Smooth muscle cell (in vitro differentiated cells): ENCODE measurements at regions not wholly inside any gene's neighbourhood (a gene's known extent, or its start where the extent isn't known, plus 50 kb on each side); places are given as distances from the start of the nearest gene placed in this dataset.

Source experiments
- DNase-seq: peaks from one replicate; lab custom pipeline; 2025; ENCODE audit not compliant: unreplicated experiment; lab: John Stamatoyannopoulos, UW
- H2AFZ ChIP-seq: fragments of 200-600 bp; sonication (generic); 2 replicates; pipeline ENCODE4 v1.6.0; 2016; ENCODE audit warnings: antibody characterized with exemption, low read depth, mild to moderate bottlenecking
- H3F3A ChIP-seq: fragments of 200-600 bp; sonication (generic); 2 replicates; pipeline ENCODE4 v1.6.0; 2017; ENCODE audit warnings: antibody characterized with exemption, low read depth
- H3K27ac ChIP-seq: fragments of 200-600 bp; sonication (generic); 2 replicates; pipeline ENCODE4 v1.5.1; 2016; ENCODE audit warnings: low read depth, mild to moderate bottlenecking
- H3K27me3 ChIP-seq: fragments of 200-600 bp; sonication (generic); 2 replicates; pipeline ENCODE4 v1.6.1; 2016; ENCODE audit warnings: low read depth, mild to moderate bottlenecking
- H3K36me3 ChIP-seq: fragments of 200-600 bp; sonication (generic); 2 replicates; pipeline ENCODE4 v1.5.1; 2016; ENCODE audit warnings: low read depth
- H3K4me1 ChIP-seq: fragments of 200-600 bp; sonication (generic); 2 replicates; pipeline ENCODE4 v1.5.1; 2016; ENCODE audit warnings: low read depth
- H3K4me2 ChIP-seq: fragments of 200-600 bp; sonication (generic); 2 replicates; pipeline ENCODE4 v1.6.0; 2016; ENCODE audit warnings: mild to moderate bottlenecking
- H3K4me3 ChIP-seq: fragments of 200-600 bp; sonication (generic); 2 replicates; pipeline ENCODE4 v1.5.1; 2016; ENCODE audit warnings: mild to moderate bottlenecking
- H3K79me2 ChIP-seq: fragments of 200-600 bp; sonication (generic); 2 replicates; pipeline ENCODE4 v1.6.0; 2016; ENCODE audit warnings: low read depth, mild to moderate bottlenecking
- H3K9ac ChIP-seq: fragments of 200-600 bp; sonication (generic); 2 replicates; pipeline ENCODE4 v1.6.0; 2016; ENCODE audit warnings: low read depth
- H3K9me3 ChIP-seq: fragments of 200-600 bp; sonication (generic); replicated peaks from 2 replicates; pipeline ENCODE4 v1.5.1; 2016; ENCODE audit warnings: low read depth
- H4K20me1 ChIP-seq: fragments of 200-600 bp; sonication (generic); 2 replicates; pipeline ENCODE4 v1.6.0; 2016; ENCODE audit warnings: low read depth
- CTCF ChIP-seq: fragments of 200-600 bp; sonication (generic); IDR thresholded peaks from 2 replicates; pipeline ENCODE4 v1.5.1; 2017; ENCODE audit warnings: borderline replicate concordance, mild to moderate bottlenecking, antibody characterized with exemption; ENCODE audit not compliant: insufficient read depth, poor library complexity, severe bottlenecking
- WGBS: methylation state at CpG from one replicate; pipeline ENCODE4 v1.1.7; 2016; ENCODE audit warnings: low lambda C conversion rate; 5-methylcytosine and 5-hydroxymethylcytosine counted together

DNA sequence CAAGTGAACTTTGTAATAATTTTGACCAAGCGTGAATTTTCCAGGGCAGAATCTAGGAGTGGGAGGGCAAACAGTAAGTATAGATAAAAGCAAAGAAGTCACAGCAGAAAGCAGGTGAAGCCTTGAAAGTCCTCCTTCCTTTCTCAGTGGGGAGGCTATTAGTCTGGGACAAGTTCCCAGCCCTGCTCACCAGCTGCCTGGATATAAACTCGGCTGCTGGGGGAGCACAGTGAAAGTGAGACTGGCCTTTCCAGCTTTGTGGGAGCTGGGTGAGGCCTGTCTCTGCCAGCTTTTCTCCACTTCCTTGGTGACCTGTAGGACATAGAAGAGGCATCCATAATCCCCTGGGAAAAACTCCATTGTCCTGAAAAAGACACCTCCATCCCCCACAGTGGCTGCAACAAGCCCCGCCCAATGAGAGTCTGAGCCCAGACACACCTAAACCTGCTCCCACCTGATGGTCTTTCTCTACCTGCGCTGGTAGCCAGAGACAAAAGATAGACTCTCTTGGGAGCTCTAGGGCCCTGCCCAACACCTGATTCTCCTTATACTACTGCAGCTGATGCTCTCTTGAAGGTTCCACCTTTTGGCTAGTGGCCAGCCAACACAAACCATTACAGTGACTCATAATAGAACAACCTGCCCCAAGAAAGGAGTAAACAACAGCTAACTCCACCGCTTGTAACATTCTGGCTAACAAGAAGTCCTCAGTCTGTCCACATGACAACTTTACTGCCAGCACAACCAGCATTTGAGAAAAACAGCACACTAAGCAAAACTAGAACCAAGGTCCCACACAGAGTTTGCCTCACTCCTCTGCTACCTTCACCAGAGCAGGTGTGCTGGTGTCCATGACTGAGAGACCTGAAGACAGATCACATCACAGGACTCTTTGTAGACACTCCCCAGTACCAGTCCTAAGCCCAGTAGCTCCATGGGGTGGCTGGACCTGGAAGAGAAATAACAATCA is 252.2 kb upstream of the SLITRK6 start:
- DNase-seq = no peak
- no peak overlapping the region for H3K4me2 ChIP-seq
- no peaks in the 10 kb centered on the region for H3K79me2 ChIP-seq
- 88% methylated on average over 5 of the region's 5 CpGs for WGBS
- no peak overlapping the region for H3K9ac ChIP-seq
- no peak overlapping the region for H3K4me3 ChIP-seq
- no peak for TF ChIP-seq CTCF
- H2AFZ ChIP-seq = no peak overlapping the region
- no peaks in the 10 kb centered on the region for H3F3A ChIP-seq
- H3K9me3 ChIP-seq = no peaks in the 10 kb centered on the region
- no peaks in the 10 kb centered on the region for H3K36me3 ChIP-seq
- no peaks in the 10 kb centered on the region for H3K27me3 ChIP-seq
- no peaks in the 10 kb centered on the region for H4K20me1 ChIP-seq
- no peak overlapping the region for H3K27ac ChIP-seq
- no peaks in the 10 kb centered on the region for H3K4me1 ChIP-seq

- Histone ChIP-seq H3K27me3 (no peaks in the 10 kb centered on the region), H4K20me1 (no peaks in the 10 kb centered on the region), H3K27ac (no peak overlapping the region), H3K9ac (no peak overlapping the region), H3F3A (no peaks in the 10 kb centered on the region), H3K36me3 (no peaks in the 10 kb centered on the region), H3K4me1 (no peaks in the 10 kb centered on the region), H3K4me2 (no peak overlapping the region), H3K79me2 (no peaks in the 10 kb centered on the region), H3K4me3 (no peak overlapping the region), H2AFZ (no peak overlapping the region), H3K9me3 (no peaks in the 10 kb centered on the region)
- TF ChIP-seq CTCF = no peak
- WGBS = 89% methylated on average over 3 of the region's 3 CpGs
- no peak for DNase-seq
These were observed 239.3 kb upstream of the SLITRK6 start for GRCh38 chr13:86038490-86038889.

DNA sequence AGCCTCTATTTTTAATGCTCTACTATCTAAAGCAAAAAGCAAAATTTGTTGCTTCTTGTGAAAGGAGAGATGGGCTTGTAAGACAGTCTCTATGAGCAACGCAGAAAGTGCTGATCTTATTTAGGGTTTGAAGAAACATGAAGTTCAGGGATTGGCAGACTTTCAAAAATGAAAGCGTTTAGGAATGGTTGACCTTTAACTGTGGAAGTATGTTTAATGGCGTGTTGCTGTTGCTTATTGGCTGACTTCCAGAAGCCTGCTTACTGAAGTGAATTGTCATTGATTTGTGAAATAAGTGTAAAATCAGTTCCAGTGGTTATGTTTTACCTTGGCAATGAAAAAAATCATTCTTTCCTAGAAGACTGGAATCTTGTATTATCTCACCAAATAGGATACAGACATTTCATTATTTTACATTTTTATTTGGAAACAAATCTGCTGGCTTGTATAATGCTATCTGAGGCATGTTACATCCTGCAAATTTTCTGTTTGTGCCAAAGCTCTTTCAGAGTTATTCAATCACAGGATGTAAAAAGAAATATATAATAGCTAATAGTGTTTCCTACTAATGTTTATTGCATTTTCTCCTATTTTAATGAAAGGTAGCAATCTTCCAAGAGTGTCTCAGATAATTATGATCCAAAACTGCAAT is 221.3 kb upstream of the SLITRK6 start:
- H3K79me2 ChIP-seq = no peaks in the 10 kb centered on the region
- peak overlapping the region; percentile 0 for H3K4me3 ChIP-seq
- H3K4me1 ChIP-seq = no peaks in the 10 kb centered on the region
- no peaks in the 10 kb centered on the region for H3F3A ChIP-seq
- no peaks in the 10 kb centered on the region for H3K27me3 ChIP-seq
- no peak overlapping the region for H3K4me2 ChIP-seq
- TF ChIP-seq CTCF = no peak
- no peaks in the 10 kb centered on the region for H4K20me1 ChIP-seq
- WGBS = 47% methylated on average over 3 of the region's 3 CpGs
- no peak overlapping the region for H3K27ac ChIP-seq
- H3K36me3 ChIP-seq = no peaks in the 10 kb centered on the region
- no peak overlapping the region for H3K9ac ChIP-seq
- no peak for DNase-seq
- peak overlapping the region; percentile 65 for H2AFZ ChIP-seq
- no peaks in the 10 kb centered on the region for H3K9me3 ChIP-seq
